Heart left ventricle (tissue), 13 donors: ENCODE measurements at regions not wholly inside any gene's neighbourhood (a gene's known extent, or its start where the extent isn't known, plus 50 kb on each side); places are given as distances from the start of the nearest gene placed in this dataset.
"Not testable (repeated sequence)": the region's sequence is repeated elsewhere in the genome, so short reads cannot be mapped to it uniquely, and the experiment has no call there.

Experiments
- POLR2A ChIP-seq, 2 donors: fragments of 450-650 bp; IDR thresholded peaks; one replicate each; pipeline ENCODE4 v1.6.1; 2017; ENCODE audit warnings: antibody characterized with exemption in 2 of 2, mild to moderate bottlenecking in 2 of 2, moderate library complexity in 2 of 2
- TF ChIP-seq, protein P1 (sequence below), 12 donors: fragments of 200-600 bp; sonication (generic) in 4 of 12; IDR thresholded peaks; one replicate each; pipeline versions ENCODE4 v1.5.0 to v1.8.0; 2018 to 2022; ENCODE audit warnings: antibody characterized with exemption in 12 of 12, mild to moderate bottlenecking in 5 of 12
- donor health status: ischemic (EF 13 %, LVEDD 7.1; RV severe dilation, severe dysfunction).
- donor health status: DM: no; HTN: yes; CAD: no.
- donor health status: DM: no; HTN: no; CAD: no.
- donor health status: ischemic (EF 25% LVEDD 6.9; RV normal size, moderate dysfunction).
- donor health status: ischemic (EF 25% LVEDD 5.7; RV mildly dilated, moderate dysfunction).
- donor health status: ischemic (EF 35%, LVEDD 5.7; RV mildly dilated, moderate dysfunction).
- donor health status: nonischemic (EF 11% LVEDD 7.7; RV severe dilation, severe dysfunction).
- donor health status: DM: yes; HTN: yes; CAD: no.
- donor health status: PGD.
- donor health status: ischemic (EF 29% LVEDD 5.4; RV normal size, mild dysfunction).
- donor health status: nonischemic (EF 23%, LVEDD 6.1; RV moderate dilation, normal function).

DNA sequence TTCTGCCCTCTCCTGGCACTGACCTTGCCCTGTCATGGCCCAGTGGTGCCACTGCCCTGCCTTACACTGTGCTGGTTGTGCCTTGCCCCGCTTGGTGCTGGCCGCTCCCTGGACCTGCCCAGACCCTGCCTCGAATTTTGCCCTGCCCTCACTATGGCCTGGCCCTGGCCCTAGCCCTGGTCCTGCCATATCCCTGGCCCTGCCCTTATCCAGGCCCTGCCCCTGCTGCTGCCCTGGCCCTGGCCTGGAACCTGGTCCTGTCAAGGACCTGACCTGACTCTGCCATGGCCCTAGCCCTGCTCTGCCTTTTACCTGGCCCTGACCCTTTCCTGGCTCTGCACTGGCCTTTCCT, 2889.6 kb upstream of the TEKT4 start:
- not testable (repeated sequence) for TF ChIP-seq POLR2A (IDR thresholded peaks at IDR 0.05)
- TF ChIP-seq, protein P1, sequence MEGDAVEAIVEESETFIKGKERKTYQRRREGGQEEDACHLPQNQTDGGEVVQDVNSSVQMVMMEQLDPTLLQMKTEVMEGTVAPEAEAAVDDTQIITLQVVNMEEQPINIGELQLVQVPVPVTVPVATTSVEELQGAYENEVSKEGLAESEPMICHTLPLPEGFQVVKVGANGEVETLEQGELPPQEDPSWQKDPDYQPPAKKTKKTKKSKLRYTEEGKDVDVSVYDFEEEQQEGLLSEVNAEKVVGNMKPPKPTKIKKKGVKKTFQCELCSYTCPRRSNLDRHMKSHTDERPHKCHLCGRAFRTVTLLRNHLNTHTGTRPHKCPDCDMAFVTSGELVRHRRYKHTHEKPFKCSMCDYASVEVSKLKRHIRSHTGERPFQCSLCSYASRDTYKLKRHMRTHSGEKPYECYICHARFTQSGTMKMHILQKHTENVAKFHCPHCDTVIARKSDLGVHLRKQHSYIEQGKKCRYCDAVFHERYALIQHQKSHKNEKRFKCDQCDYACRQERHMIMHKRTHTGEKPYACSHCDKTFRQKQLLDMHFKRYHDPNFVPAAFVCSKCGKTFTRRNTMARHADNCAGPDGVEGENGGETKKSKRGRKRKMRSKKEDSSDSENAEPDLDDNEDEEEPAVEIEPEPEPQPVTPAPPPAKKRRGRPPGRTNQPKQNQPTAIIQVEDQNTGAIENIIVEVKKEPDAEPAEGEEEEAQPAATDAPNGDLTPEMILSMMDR (IDR thresholded peaks at IDR 0.05) = not testable (repeated sequence)
